Right ventricle myocardium superior (tissue), 1 donor: ENCODE measurements at regions not wholly inside any gene's neighbourhood (a gene's known extent, or its start where the extent isn't known, plus 50 kb on each side); places are given as distances from the start of the nearest gene placed in this dataset.

Source experiments
- ATAC-seq: fragments of 200-7000 bp; cut with Tn5 transposase; one replicate; pipeline ENCODE4 v1.9.1; 2020; ENCODE audit warnings: mild to moderate bottlenecking; ENCODE audit not compliant: poor library complexity
- DNase-seq: peaks from one replicate; pipeline ENCODE4 v3.0.0-alpha.2; 2020
- intact Hi-C: fragments of 100-400 bp; cut with DNase I; formaldehyde crosslinking; loops from one replicate; pipeline ENCODE4 v1.11.2; 2022
- donor health status: DM: no; HTN: yes; CAD: no; lungs with severe emphysema.

DNA sequence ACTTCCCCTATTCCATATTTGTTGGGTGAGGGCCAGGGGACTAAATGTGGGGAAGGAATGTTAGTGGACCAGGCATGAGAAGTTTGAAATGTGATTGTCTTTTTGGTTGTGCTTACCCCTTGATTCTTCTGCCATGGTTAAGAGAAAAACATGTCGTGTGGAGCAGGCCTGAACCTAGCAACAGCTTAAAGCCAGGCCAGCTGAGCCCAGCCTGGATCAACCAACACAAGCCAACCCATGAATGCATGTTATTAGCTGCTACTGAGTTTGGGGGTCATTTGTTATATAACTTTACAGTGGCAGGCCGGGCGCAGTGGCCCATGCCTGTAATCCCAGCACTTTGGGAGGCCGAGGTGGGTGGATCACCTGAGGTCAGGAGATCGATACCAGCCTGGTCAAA is 52.4 kb upstream of the TRIO start:
- ATAC-seq = no peak
- intact Hi-C loops = no loop called here
- no peak for DNase-seq

DNA sequence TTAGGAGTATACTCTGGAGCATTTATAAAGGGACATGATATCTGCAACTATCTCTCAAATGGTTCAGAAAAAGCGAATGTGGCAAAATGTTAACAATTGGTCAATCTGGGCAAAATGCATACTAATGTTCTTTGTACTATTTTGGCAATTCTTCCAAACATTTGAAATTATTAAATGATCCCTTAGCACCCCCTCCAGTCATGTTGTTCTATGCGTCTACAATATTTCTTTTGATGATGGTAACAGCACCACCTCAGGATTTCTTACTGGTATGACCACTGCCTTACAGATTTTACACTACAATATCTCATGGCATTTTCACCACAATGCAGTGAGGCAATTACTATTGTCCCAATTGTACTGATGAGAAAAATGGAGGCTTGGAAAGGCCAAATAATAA is 52.9 kb upstream of the TRIO start:
- no peak for DNase-seq
- intact Hi-C loops = no loop called here
- no peak for ATAC-seq

DNA sequence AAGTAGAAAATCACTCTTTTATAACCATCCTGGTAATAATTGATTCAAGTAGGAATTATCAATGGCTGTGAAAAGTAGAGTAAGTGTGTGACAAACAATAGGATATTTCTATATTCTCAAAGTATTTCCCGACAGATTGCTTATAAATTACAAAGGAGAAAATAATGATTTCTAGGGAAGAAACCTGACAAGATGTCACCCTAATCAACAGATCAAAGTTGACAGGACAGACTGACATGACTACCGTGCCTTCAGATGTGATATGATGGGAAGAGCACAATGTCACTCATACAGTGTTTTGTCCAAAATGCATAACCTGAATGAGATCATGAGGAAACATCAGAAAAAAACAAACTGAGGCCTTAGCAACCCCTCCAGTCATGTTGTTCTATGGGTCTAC is 53.9 kb upstream of the TRIO start:
- ATAC-seq = no peak
- DNase-seq = no peak
- intact Hi-C loops = no loop called here

DNA sequence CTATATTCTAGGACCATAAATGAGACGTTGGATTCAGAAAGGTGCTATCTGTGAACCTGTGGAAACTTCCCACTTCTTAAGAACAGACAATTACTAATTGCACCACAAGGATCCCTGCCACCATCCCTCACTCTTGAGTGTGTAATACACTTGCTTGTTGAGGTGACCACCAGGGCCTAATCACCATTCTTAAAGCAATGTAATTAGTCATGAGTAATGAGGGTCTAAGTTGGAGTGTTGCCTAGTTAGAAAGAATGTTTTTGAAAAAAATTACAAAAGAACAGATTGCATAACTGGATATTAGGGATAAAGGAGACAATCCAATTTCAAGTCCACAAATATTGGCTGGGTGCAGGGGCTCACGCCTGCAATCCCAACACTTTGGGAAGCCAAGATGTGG is 56.9 kb upstream of the TRIO start:
- DNase-seq (no peak), ATAC-seq (no peak)
- intact Hi-C loops = no loop called here

DNA sequence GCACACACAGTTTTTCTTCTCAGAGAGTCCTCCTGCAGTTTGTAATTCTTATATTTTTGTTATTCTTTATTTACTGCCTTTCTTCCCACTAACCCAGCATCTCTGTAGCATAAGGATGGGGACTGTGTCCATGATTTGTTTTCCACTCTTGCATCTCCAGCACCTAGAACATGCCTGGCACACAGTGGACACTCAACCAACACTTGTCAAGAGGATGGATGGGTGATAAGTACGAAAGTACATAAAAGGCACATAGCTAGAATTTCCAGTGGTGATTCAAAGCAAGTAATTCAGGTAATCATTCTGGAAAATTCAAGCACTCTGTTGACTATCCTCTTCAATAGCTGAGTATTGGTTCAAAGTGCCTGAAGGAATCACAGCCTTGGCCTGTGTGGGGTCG is 60.2 kb upstream of the TRIO start:
- DNase-seq = no peak
- intact Hi-C loops = no loop called here
- no peak for ATAC-seq

DNA sequence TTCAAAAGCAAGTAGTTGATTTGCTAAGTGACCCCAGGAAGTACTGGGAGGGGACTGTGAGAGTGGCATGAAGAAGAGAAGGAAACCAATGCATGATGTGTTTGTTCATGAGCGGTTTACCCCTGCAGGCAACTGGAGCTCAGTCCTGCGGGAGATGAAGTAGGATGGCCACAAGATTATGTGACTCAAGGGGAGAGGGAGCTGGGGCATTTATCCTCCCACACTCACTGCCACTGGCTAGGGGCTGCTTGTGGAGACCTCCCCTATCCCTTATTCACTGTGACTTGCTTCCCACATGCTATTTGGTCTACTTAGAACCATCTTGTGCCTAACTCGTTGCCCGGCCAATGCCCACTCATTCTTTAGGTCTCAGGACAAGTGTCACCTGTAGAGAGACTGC is 60.6 kb upstream of the TRIO start:
- DNase-seq (no peak), ATAC-seq (no peak)
- intact Hi-C loops = no loop called here

DNA sequence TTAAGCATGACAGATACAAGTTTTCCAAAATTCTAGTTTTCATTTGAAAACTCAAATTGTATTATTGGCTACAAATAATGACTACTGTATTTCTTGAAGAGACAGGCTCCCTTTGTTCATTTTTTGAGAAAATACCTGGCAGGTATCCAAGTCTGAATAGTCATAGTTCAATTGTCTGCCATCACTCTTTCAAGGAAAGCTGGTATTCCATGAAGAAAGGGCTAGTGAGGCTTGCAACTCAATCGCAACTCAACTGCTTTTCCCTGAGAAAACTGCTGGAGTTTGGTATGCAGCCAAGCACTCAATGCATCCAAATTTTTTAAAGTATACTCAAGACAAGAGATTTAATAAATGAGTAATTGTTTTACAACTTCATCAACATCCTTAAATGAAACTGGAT is 61.4 kb upstream of the TRIO start:
- ATAC-seq (no peak), DNase-seq (no peak)
- intact Hi-C loops = no loop called here

DNA sequence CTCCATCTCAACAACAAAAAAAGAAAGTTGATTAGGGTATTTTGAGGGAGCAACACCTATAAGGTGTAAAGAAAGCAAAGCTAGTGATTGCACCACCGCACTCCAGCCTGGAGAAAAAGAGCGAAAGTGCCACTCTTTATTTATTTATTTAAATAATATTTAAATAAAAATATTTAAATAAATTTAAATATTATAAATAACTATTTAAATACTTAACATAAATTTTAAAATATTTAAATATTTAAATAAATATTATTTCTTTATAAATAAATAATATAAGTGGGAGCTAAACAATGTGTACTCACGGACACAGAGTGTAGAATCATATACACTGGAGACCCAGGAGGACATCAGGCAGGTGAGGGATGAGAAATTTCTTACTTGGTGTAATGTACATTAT is 64.4 kb upstream of the TRIO start:
- intact Hi-C loops = no loop called here
- DNase-seq = no peak
- ATAC-seq = no peak

DNA sequence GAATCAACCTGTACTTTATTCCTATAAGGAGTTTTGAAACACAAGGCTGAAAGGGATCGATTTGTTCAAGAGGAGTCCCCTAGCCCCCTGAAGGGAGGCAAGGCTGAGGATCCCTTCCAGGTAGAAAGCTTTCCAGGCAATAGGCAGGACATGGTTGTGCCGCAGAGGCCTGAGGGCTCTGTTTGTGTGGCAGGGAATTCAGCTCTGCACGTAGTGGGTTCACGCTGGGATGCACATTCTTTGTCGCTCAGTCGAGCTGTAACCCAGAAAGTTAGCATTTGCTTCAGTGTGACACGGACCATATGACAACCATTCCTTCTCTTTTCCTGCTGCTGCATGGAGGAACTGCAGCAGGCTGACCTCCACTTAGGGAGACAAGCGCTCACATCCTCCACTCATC is 65.6 kb upstream of the TRIO start:
- intact Hi-C loops = no loop called here
- DNase-seq (no peak), ATAC-seq (no peak)

DNA sequence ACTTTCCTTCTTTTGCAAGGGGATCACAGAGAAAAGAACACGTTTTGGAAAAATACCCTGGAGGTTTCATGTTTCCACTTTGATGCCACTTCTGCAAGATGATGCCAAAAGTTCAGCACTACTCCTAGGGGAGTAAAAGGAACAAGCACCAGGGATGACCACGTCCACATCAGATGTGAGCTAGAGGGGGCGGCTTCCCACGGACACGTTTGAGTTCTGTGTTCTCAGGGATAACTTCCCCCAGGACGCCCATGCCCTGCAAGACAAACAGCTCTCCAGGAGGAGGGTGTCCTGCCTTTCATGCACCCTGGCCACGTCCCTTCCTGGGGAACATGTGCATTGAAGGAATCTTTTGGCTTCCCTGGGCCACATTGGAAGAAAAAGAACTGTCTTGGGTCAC is 66.6 kb upstream of the TRIO start:
- intact Hi-C loops = no loop called here
- ATAC-seq (no peak), DNase-seq (no peak)

DNA sequence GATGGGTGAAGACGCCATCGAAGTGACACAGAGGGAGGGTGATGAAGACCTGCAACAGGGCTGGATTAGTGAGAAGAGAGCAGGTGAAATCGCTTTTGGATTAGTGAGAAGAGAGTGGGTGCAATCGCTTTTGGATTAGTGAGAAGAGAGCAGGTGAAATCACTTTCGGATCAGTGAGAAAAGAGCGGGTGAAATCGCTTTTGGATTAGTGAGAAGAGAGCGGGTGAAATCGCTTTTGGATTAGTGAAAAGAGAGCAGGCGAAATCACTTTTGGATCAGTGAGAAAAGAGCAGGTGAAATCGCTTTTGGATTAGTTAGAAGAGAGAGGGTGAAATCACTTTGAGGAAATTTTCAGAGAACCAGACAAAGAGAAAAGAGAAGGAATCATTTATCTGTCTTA is 67.2 kb upstream of the TRIO start:
- DNase-seq (no peak), ATAC-seq (no peak)
- intact Hi-C loops = no loop called here

DNA sequence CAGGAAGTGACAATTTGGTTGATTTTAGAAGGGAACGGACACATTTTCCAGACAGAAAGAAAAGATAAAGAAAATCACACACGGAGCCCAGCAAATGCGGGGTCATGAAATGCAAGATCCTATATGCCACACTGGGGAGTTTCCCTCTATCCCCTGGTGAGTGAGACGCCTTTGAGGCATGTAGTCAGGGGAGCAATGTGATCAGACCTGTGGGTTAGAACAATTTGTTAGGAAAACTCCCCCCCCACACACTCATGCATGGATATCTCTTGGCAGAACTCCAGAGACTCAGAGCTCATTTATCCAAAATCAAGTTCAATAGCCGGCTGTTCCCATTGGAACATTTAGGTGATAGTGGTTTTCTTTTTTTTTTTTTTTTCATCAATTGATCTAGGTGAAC is 71.7 kb upstream of the TRIO start:
- intact Hi-C loops = no loop called here
- DNase-seq (no peak), ATAC-seq (no peak)

DNA sequence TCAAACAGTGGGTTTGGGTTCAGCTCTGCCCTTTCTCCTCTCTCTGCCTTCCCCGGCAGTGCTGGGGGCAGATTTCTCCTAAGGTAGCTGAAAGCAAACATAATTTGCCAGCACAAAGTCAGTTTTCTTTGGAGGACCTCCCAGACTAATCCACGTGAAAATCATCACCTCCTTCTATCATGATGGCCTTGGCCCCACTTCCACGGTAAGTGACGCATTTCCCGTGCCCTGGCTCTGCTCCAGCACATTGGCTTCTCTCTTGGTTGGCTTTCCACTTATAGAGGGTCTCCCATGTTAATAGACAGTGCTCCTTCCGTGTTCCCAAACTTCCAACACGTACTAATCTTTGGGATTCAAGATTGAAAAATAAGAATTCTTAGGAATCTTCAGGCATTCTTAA is 74.1 kb upstream of the TRIO start:
- intact Hi-C loops = no loop called here
- DNase-seq (no peak), ATAC-seq (no peak)

DNA sequence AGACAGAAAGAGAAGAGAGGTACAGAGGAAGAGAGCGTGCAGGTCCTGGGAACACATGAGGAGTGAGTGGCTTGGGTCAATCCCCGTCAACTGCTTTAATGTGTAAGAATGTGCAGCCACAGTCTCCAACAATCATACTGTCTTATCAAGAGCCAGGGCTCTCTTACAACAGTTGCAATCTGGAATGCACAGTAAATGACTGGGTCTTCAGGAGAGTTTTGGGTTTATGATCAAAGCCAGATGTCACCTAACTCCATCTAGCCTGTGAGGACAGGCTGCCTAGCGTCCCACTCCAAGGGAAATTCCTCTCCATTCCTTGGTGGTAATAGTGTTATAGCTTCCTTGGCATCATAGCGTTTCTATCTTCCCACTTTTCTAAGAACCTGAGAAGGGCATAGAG is 75.0 kb upstream of the TRIO start:
- ATAC-seq = no peak
- intact Hi-C loops = no loop called here
- DNase-seq = no peak

DNA sequence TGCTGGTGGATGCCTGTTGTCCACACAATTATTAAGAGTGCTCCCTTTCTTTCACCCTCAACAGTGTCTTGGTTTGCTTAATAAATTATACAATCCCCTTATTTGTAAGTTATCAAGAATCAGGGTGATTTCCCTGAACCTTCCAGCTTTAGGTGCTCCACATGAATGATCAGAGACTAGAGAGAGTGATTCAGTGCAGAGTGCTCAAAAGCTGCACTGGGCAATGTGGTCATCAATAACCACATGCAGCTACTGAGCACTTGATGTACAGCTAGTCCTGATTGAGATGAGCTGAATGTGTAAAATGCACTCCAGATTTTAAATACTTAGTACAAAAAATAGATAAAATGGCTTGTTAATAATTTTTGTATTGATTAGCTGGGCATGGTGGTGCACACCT is 76.8 kb upstream of the TRIO start:
- no peak for ATAC-seq
- no peak for DNase-seq
- intact Hi-C loops = no loop called here

DNA sequence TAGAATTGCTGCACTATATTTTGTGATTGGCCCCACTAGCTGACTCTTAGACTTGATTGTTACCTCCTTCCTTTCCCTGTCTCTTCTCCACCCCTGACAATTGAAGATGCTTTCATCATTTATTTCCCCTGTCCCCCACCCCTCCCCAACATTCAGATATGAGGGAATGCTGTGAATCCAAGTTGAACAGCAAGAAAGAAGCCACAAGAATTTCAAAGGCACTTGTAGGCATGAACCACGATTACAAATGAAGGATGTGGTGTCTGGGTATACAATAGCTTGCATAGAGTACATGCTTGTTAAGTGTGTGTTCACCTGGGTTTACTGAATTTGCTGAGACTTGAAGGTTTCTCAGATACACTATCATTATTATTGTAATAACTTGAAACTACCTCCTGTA is 78.3 kb upstream of the TRIO start:
- intact Hi-C loops = no loop called here
- ATAC-seq (no peak), DNase-seq (no peak)

DNA sequence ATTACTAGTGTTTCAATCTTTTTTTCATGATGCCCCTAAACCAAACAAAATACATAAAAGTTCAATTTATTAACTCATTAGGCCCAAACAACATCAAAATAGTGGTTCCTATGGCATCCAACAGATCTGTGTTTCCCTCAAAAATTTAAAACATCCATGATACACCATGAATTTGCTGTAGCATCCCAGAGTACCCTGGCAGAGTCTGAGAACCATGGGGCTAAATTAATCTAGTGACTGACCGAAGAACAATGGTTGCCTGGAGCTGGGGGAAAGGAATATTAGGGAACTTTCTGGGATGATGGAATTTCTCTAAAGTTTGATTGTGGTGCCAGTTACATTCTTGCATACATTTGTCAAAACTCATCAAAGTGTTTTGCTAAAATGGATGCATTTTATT is 79.5 kb upstream of the TRIO start:
- no peak for ATAC-seq
- DNase-seq = no peak
- intact Hi-C loops = no loop called here

DNA sequence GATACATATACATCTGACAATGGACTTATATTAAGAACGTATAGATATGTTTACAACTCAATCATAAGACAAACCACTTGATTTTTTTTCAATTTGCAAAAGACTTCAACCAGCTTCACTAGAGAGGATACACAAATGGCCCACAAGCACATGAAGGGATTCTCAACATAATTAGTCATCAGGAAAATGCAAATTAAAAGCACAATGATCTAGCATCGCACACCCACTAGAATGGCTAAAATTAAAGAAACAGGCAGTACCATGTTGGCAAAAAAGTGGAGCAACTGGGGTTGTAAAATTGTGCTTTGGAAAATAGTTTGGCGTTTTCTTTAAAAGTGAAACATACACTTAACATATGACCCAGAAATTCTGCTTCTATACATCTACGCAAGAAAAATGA is 80.0 kb upstream of the TRIO start:
- DNase-seq (no peak), ATAC-seq (no peak)
- intact Hi-C loops = no loop called here

DNA sequence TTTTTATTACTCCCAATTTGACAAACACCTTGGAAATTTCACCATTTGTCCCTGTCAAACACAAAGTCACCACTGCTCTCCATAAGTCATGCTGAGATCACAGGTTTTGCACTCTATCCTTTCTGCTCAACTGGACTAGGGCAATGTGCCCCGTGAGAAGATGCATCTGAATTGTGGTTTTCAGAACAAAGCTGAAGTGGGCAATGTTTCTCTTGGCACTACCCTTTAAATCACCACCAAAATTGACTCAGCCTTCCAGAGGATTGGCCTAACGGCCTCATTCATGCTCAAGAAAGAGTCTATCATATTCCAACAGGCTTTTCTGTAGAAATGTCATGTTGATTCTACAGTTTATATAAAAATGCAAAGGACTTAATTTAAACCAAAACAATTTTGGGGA is 81.0 kb upstream of the TRIO start:
- DNase-seq (no peak), ATAC-seq (no peak)

DNA sequence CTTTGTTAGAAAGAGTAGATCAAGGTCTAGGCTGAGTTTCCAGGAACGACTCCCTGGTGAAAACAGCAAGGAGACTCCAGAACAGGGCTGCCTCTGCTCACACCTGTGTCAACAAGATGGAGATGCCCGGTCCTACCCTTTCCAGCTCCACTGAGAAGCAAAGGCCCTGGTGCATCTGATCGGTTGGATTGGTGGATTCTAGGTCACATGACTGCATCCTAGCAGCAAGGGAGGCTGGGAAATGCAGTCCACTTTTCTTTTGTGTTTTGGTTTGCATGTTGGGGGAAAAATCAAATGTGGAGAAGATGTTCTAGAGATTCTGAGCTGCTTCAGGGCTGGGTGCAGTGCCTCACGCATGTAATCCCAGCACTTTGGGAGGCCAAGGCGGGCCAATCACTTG is 82.0 kb upstream of the TRIO start:
- intact Hi-C loops = no loop called here
- ATAC-seq (no peak), DNase-seq (no peak)

More for the DNA sequence above, 81.0 kb upstream of the TRIO start:
- intact Hi-C loops = no loop called here

DNA sequence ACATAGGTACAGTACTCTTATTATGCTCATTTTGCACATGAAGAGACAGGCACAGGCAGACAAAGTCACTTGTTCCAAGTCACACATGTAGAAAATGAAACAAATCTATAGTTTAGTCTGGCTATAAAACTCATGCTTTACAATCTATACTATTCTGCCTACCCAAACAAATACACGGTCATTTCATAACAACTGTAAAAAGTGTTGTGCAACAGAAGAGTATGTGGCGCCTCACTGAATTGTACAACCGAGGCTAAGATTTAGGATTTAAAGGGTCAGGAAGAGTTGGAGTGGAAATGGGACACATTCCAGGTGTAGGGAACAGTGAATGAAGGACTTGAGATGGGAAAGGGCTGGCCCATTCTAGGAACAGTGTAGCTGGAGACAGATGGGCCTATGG is 82.9 kb upstream of the TRIO start:
- no peak for DNase-seq
- ATAC-seq = no peak
- intact Hi-C loops = no loop called here

DNA sequence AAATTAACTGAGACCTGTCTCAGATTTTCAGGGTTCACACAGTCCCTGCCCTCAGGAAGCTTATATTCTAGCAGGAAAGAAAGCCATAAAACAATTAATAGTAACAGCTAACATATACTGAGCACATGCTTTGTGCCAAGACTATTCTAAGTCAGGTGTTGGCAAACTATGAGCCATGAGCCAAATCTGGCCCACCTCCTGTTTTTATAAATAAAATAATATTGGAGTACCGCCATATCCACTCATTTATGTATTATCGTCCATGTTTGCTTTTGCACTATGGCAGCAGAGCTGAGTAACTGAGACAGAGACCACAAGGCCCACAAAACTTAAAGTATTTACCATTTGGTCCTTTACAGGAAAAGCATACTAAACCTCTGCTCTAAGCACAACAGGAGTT is 83.3 kb upstream of the TRIO start:
- DNase-seq (no peak), ATAC-seq (peak; percentile 84)
- intact Hi-C loops = no loop called here
